Activated CD8-positive, alpha-beta memory T cell treated with anti-CD3 and anti-CD28 coated beads, Interleukin-2, amount 50 U/mL, for 24 hours (primary cell): ENCODE measurements at regions not wholly inside any gene's neighbourhood (a gene's known extent, or its start where the extent isn't known, plus 50 kb on each side); places are given as distances from the start of the nearest gene placed in this dataset.
"Not testable (repeated sequence)": the region's sequence is repeated elsewhere in the genome, so short reads cannot be mapped to it uniquely, and the experiment has no call there.

ENCODE experiments used
- DNase-seq: peaks from one replicate; pipeline ENCODE4 v3.0.0-alpha.2; 2020; ENCODE audit errors: extremely low read depth

GRCh38 chr6:164079275-164079600, 664.7 kb downstream of the QKI start:
- no peak for DNase-seq

GRCh38 chr6:164078532-164079274, 664.2 kb downstream of the QKI start:
- DNase-seq: no peak

GRCh38 chr6:164076818-164077532, 662.5 kb downstream of the QKI start:
- not testable (repeated sequence) for DNase-seq

- no peak for DNase-seq
Observed at GRCh38 chr6:164075981-164076615, 661.6 kb downstream of the QKI start.

- DNase-seq: no peak
Observed at GRCh38 chr6:164072240-164072666, 657.7 kb downstream of the QKI start.

GRCh38 chr6:164069350-164069990, 655.0 kb downstream of the QKI start:
- DNase-seq: no peak

GRCh38 chr6:164068527-164068926, 654.0 kb downstream of the QKI start:
- DNase-seq: no peak

GRCh38 chr6:164066766-164067165, 652.2 kb downstream of the QKI start:
- no peak for DNase-seq

- no peak for DNase-seq
Observed at GRCh38 chr6:164066335-164066734, 651.8 kb downstream of the QKI start.

GRCh38 chr6:164063346-164063745, 648.8 kb downstream of the QKI start:
- DNase-seq: no peak

- no peak for DNase-seq
Observed at GRCh38 chr6:164062872-164063271, 648.4 kb downstream of the QKI start.

- DNase-seq: no peak
Observed at GRCh38 chr6:164057876-164058275, 643.4 kb downstream of the QKI start.

- no peak for DNase-seq
Observed at GRCh38 chr6:164051427-164051826, 636.9 kb downstream of the QKI start.

- no peak for DNase-seq
Observed at GRCh38 chr6:164049517-164049988, 635.0 kb downstream of the QKI start.

GRCh38 chr6:164048840-164049516, 634.5 kb downstream of the QKI start:
- DNase-seq: no peak

GRCh38 chr6:164045082-164045481, 630.6 kb downstream of the QKI start:
- no peak for DNase-seq

GRCh38 chr6:164043656-164044055, 629.1 kb downstream of the QKI start:
- not testable (repeated sequence) for DNase-seq

- no peak for DNase-seq
Observed at GRCh38 chr6:164042212-164042611, 627.7 kb downstream of the QKI start.

GRCh38 chr6:164040994-164041393, 626.5 kb downstream of the QKI start:
- DNase-seq: no peak

GRCh38 chr6:164039954-164040375, 625.4 kb downstream of the QKI start:
- no peak for DNase-seq

GRCh38 chr6:164037171-164037870, 622.8 kb downstream of the QKI start:
- no peak for DNase-seq
